GM19351 (cell line): ENCODE measurements at regions not wholly inside any gene's neighbourhood (a gene's known extent, or its start where the extent isn't known, plus 50 kb on each side); places are given as distances from the start of the nearest gene placed in this dataset.

Source experiments
- ATAC-seq: cut with Tn5 transposase; IDR thresholded peaks from one replicate; pipeline ENCODE4 v1.9.1; 2021; ENCODE audit warnings: mild to moderate bottlenecking, moderate library complexity; ENCODE audit not compliant: unreplicated experiment

DNA sequence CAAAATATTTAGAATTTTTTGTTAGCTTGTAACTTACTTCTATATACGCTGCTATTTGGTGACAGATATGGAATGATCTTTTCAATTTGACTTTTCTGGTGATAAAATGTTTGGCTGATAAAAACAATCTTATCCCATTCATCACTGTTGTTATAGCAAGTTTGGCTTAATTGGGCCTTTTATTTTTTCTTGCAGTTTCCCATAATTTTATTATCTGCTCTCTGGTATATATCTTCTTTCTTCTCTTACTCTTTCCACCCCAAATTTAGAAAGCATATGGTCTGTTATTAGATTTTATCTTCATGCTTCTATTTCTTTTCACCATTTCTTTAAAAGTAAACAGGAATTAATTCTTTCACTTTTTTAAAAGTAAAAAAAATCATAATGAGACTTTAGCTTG is 474.4 kb downstream of the TLE1 start:
- no peak for ATAC-seq

DNA sequence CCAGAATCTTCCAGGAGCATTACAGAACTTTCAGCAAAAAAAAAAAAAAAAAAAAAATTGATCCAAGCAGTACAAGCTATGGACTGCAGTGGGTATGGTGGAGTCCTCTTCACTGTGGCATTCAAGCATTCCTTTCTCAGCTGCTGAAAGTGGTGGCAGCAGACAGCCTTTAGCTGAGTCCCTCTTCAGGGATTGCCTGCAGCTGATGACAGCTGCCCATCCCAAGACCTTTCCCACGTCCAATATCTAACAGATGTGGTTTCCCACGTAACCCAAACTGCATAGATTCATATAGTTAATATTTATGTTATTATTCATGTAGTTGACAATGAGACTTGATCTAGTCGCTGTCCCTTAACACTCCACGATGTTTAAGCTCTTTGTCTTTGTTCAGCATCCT is 475.9 kb downstream of the TLE1 start:
- no peak for ATAC-seq

DNA sequence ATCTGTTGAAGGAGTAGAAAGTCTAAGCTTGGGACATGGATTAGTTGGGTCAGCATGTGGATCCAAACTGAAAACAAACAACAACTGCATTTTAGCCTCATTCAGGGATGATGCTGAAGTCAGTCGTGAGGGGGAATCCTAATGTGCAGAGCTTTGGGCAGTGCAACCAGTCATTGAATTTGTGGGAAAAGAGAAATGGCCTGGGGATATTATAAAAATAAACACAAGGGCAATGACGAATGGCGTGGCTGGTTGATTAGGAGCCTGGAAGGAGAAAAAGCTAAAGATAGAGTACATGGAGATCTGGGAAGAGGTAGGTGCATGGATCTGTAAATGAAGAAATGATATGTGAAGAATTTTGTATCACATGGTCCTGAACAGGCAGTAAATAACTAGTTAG is 477.6 kb downstream of the TLE1 start:
- ATAC-seq = no peak

DNA sequence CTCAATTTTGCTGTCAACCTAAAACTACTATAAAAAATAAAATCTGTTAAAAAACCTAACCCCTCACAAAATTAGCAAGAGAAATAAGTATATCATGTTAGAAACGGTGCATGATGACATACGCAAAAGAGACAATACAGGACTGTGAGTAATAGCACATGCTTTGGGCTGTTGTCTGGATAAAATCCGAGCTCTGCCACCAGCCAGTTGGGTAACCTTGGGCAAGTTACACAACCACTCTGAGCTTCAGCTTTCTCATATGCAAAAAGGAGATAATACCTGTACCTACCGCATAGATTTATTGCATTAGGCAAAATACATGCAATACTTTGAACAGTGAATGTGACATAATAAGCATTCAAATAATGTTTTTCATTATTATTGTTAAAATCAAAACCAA is 481.7 kb downstream of the TLE1 start:
- no peak for ATAC-seq

DNA sequence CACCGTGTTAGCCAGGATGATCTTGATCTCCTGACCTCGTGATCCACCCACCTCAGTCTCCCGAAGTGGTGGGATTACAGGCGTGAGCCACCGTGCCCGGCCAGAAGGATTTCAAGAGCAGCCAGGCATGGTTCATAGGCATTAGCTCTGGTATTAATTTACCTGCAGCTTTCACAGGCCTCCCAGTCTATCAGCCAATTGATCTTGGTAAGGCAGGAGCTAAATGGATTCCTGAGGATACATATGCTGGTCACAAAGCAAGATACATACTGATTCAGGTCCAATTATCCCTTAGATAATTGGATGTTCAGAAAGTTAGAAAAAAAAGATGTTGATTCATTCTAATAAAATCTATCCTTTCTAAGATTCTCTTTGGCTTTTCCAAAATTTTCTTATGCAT is 487.1 kb downstream of the TLE1 start:
- ATAC-seq = no peak

DNA sequence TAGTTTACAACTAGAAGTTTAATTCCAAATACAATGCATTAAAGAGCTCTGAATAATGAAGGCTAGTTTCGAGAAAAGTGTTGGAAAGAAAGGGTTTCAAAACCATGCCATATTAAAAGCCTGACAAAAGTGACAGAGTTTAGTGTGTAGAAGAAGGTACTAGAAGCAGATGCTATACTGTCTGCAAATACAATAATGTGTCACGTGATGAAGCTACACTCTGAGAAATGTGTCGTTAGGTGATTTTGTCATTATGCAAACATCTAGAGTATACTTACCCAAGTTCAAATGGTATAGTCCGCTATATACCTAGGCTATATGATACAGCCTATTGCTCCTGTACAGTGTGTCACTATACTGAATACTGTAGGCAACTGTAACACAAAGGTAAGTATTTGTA is 494.1 kb downstream of the TLE1 start:
- no peak for ATAC-seq

DNA sequence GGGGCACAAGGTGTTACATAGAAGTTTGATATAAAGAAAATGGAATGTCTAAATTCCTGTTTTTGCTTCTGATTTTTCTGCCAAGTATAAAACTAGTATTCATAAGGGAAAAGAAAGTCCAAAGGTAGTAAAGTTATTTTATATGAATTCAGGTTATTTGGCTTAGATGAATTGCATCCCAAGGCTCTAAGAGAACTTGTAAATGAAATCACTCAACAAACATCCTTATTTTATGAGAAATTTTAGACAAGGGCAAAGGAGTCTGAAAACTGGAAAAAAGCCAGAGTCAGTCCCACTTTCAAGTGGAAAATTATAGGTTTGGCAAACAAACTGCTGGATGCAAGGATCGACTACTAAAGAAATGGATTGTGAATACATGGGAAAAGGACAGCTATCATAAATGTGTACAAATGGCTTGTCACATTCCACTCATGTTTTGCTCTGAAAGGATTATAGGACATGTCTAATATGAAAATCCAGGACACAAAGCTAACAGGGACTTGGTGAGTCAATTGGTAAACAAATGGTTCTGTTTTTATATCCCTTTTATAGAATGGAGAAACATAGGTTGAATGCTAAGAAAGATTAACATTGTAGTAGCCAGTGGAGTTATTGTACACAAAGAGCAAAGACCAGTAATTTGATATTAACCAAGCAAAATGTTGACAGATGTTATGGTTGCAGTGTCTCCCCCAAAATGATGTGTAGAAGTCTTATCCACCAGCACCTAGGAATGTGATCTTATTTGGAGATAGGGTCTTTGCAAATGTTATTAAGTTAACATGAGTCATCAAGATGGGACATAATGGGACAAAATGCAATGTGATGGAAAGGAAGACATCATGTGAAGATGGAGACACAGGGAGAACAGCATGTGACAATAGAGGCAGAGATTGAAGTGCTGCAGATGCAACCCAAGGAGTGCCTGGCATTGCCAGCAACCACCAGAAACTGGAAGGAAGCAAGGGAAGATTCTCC is 495.7 kb downstream of the TLE1 start:
- ATAC-seq = no peak

DNA sequence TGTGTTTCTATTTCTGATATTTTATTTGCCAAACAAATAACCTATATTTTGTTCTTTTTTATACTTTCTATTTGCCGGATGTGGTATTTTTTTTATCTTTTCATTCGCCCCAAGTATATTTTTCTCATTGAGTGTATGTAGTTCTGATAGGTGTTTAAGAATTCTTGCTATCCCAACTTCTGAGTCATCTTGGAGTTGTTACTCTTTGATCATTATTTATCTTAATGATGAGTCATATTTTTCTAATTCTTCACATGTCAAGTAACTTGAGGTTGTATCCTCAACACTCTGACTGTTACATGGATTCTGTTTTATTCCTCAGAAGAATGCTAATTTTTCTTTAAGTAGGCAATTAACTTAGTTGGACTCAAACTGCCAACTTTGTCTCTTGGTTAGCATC is 498.1 kb downstream of the TLE1 start:
- ATAC-seq = no peak

DNA sequence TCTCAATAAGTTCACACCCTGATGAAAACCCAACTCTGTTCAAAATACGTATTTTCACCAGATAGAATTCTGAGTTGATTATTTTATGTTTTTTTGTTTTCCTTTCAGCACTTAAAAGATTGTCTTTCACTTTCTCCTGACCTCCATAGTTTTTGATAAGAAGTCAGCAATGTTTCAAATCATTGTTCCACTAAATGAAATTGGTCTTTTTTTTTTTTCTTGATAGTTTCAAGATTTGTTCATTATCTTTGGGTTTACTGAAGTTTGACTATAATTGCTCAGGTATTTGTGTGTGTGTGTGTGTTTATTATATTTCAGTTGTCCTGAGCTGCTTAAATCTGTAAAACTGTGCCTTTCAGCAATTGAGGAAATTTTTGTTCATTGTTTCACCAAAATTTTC is 498.7 kb downstream of the TLE1 start:
- no peak for ATAC-seq

DNA sequence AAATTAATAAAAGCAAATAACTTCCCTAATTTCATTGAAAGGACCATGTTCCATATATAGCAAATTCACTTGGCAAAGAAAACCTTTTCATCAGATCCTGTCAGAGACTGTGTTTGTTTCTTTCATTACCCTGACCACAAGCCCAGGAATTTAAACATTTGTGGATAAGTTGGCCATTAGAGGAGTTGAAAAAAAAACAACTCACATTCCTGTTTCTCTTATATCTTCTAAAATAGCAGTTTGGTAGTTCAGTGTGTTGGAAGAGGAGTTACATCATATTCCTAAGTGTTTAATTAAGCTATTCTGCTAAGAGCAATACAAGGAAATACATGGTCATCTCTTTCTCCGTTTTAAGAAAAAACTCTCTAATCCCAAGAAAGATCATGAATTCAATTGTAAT is 505.6 kb downstream of the TLE1 start:
- ATAC-seq = no peak

DNA sequence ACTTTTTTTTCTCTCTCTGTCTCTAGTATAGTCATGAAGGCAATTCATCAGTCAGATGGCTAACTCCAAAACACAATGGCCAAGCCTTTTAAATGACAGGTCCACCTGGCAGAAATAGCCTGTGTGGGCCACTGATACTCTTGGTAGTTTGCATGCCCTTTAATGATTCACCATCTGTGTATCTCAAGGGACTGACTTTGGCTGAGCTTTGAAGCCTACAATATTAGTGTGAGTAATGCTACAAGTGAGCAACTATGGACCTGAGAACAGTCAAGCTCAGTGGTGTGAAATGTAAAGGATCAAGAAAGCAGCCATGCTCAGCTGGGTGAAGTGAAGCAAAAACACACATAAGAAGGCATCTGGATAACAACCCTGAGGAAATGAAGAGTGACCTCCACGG is 506.9 kb downstream of the TLE1 start:
- ATAC-seq = no peak

DNA sequence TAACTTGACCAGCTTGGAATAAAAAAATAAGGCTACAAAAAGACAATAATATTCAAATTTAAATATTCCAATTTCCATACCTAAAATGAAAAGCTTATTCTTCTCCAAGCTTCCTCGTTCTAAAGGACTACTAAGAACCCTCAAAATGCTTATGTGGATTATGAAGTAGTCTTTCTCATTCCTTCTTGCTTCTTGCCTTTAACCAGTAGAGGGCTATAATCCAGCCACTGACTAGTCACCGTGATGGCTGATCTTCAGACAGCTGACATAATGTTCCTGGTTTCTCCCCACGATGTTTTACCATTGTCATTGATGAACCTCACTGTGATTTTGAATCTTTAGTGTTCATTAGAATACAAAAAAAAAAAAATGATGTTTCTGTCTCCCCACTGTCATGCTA is 515.3 kb downstream of the TLE1 start:
- ATAC-seq = no peak

DNA sequence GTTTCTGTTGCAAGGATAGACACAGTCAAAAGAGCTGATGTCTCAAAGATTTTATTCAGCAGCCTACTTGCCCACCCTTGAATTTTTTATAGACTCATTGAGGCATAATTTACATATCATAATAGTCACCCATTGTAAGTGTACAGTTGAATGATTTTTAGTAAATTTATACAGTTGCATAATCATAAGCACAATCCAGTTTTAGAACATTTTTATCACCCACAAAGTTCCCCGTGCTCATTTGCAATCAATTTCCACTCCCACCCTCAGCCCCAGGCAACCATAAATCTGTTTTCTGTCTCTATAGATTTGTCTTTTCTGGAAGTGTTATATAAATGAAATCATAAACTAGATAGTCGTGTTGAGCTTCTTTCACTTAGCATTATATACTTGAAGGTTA is 517.7 kb downstream of the TLE1 start:
- no peak for ATAC-seq

DNA sequence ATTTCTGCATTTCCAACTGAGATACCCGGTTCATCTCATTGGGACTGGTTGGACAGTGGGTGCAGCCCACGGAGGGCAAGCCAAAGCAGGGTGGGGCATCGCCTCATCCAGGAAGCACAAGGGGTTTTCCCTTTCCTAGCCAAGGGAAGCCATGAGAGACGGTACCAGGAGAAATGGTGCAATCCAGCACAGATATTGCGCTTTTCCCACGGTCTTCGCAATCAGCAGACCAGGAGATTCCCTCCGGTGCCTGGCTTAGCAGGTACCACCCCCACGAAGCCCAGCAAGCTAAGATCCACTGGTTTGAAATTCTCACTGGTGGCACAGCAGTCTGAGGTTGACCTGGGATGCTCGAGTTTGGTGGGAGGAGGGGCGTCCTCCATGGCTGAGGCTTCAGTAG is 527.0 kb downstream of the TLE1 start:
- no peak for ATAC-seq

DNA sequence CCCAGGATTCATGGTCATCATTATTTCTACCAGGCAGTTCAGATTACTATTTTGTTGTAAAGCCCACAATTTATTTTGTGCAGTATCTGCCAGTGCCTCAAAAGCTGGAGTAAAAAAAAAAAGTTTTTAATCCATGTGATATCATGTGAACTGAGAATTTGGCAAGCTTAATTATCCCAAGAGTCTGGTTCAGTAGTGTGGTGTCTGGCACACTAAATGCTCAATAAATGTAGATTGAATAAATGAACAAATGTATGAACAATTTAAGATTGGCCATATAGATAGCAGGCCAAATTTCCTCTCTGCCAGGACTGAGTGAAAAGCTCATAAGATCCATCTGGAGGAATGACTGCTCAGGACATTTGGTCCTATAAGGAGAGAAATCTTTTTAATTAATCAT is 533.0 kb downstream of the TLE1 start:
- no peak for ATAC-seq

DNA sequence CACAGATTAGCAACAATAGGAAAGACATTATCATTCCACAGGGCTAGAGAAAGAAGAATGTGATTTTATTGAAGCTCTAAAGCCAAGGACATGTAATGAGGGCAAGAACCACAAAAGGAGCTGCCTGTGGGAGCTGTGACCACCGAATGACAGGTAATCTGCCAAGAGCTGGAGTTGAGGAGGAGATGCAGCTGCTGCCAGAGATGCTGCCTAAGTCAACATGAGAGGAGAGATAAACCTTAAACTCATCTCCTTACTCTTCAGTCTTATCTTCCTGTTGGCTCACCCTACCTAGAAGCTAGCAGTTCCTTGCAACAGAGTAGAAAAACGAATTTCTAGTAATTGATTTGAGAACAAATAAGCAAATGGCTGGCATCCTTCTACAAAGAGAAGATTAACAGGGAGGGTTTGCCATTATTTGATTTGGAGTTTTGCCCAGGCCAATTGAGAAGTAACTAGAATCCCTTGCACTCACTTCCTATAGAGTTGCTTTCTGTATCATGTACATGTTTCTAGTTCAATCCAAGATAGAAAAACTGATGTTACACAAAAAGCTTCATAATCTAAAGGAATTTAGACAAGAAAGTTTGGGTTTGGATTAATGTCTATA is 539.2 kb downstream of the TLE1 start:
- no peak for ATAC-seq

DNA sequence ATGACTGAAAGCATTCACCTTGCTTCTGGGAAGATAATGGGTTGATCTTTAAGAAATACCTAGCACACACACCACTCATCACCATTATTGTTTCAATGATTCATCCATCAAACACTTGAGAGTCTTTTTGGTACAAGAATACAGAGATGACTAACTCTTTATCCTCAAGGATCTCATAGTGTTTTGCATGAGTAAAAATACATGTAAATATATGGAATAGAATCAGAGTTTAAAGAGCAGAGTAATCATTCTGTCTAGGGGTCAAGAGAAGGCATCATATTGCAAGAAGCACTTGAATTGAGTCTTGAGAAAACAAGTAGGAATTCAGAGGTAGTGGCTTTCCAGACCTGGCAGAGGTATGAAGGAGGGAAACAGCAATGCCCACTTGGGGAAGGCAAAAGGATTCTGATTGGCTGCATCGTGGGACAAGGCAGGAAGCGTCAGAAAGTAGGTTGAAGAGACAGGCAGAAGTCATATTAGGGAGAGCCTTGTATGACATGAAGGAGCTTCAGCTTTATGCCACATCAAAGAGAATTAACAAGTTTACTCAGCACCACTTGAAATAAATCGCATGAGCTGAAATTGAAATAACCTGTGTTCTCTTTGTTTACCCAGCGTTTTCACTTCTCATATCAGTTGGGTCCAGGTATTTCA is 542.5 kb downstream of the TLE1 start:
- ATAC-seq = no peak

DNA sequence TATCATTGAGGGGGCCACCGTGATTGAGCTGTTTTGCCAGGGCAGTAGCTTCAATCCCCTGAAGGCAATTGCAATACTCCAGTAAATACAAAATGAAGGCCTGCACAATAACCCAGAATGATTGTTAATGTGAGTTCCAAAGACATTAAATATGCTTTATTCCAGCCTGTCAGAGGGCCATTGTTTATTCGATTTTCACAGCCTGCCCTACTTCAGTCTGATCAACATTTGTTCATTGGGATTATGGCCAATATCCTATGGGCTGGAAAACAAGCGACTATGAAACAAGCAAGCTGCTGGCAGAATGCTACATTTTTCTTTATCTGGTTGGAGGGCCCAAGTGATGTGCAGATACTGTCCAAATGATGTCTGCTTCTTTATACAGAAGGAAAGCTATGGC is 543.1 kb downstream of the TLE1 start:
- ATAC-seq = no peak

DNA sequence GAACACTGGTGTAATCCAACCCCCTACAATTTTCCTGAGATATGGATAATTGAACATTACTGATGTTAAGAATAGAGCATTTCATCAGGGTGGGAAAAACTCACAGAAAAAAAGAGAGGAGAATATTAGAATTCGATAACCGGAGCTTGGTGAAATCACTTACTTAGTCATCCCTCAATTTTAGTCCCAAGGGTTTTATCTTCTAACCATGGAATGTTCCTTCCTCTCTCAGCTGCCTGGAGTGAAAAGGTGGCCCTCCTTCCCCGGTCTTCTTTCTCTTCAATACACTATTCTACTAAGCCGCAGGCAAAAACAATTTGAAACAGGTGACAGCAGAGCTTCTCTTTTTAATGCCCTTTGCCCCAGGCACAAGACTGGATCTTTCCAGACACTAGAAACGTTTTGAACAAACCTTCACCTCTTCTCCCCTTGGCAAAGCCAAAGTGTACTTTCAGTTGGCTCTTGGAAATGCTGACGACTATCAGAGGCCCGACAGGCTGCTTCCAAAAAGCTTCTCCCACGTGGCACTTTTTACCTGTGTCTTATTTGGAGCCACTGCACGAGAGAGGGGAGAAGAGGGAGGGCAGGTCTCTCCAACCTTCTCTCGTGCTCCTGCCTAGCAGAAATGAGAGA is 543.9 kb downstream of the TLE1 start:
- no peak for ATAC-seq

DNA sequence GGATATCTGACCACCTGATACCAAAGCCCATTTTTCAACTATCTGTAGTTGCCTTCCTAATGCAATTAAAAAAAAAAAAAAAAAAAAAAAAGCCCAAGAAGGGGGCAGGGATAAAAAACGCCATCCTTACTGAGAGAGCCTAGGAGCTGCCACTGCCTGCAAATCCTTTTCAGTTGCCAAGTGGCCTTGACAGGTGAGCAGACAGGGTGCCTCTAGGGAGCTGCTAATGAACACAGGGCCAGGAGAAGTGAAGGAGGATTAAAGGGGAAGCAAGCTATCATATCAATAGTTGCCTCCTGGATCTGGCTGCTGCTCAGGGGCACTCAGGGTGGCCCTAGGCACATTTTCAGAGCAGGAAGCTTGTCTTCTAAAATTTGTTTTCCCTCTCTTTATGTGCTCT is 547.4 kb downstream of the TLE1 start:
- no peak for ATAC-seq

DNA sequence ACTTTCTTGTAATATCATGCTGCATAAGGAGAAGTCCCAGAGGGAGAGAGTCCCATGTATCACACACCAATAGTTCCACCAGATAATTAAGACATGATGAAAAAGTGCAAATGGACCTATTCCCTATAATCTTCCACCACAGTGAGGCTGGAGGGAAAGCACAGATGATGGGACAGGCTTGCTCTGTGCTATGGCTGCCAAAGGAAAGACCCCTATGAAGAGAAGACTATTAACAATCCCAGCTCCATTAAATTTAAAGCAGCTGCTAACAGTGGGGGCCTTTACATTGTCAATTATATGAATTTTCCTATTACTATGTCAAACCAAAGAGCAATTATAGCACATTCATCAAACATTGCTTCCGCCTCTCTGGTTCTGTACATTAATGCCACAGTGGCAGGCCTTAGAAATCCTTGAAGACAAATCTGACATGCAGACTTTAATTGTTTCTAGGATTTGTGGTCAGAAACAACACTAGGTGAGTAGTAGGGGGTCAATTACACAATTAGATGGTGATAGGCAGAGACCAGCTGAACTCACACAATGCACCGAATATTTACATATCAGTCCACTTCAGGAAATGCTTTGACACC is 551.3 kb downstream of the TLE1 start:
- no peak for ATAC-seq
